M059J (cell line): ENCODE measurements at regions not wholly inside any gene's neighbourhood (a gene's known extent, or its start where the extent isn't known, plus 50 kb on each side); places are given as distances from the start of the nearest gene placed in this dataset.
"Not testable (repeated sequence)": the region's sequence is repeated elsewhere in the genome, so short reads cannot be mapped to it uniquely, and the experiment has no call there.

ENCODE experiments used
- DNase-seq: peaks from one replicate; pipeline ENCODE4 v3.0.0-alpha.2; 2012; ENCODE audit warnings: low read depth

DNA sequence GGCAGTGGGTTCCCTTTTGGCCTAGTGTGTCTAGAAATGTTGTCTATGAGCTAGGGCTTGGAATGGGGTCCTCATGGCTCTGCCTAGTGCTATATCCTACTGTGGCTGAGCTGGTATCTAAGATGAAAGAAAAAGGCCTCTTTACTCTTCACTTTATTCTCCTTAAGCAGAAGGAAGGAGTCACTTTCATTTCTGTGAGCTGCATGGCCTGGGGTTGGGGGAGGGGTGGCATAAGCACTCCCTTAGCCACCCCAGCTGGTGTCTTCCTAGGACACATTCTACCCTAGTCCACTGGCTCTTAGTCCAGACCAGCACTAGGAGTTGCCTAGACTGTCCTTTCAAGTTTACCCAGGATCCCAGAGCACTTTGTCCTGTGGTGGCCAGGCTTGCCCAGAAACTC is 1148.9 kb upstream of the CNTN5 start:
- DNase-seq: no peak

DNA sequence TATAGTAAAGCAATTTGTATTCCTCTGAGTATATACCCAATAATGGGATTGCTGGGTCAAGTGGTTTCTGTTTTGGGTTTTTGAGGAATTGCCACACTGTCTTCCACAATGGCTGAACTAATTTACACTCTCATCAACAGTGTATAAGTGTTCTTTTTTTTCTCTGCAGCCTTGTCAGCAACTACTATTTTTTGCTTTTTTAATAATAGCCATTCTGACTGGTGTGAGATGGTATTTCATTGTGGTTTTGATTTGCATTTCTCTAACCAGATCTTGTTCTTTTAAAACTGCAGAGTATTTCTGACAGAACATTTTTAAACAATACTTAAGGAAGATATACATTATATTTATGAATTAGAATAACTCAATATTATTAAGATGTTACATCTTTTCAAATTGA is 1140.5 kb upstream of the CNTN5 start:
- no peak for DNase-seq

DNA sequence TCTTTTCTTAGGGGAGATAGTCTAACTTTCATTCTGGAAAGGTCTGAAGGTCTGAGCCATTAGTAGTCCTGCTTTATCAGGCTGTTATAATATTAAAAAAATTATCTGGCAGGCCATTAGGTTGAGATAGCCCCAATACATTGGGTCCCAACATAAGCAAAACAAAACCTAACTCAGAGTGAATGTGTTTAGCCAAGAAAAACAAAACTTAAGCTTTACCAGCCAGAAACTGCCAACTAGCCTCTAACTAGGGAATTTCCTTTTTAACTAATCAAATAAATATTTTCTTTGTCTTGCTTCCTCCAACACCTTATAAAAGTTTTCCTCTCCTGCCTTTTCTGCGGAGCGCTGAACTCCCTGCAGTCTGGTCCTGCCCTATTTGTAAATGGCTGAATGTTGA is 1137.7 kb upstream of the CNTN5 start:
- DNase-seq: peak; percentile 6

DNA sequence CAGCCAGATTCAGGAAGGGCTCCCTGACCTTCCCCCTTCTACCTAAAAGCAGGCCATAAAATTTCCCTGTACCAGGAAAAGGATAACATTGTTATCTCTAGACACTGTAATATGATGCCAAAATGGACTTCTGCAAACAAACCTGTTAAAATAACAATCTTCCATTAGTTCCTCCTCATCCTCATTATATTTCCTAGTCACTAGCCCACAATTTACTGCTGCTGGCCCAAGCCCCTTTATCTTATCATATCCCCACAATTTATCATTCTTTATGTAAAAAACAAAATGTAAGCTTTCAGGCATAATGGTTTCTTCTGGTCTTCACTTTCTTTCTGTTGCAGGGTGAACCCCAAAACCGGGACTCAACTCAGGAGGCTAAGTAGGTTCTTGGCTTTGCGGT is 1132.1 kb upstream of the CNTN5 start:
- DNase-seq: no peak

DNA sequence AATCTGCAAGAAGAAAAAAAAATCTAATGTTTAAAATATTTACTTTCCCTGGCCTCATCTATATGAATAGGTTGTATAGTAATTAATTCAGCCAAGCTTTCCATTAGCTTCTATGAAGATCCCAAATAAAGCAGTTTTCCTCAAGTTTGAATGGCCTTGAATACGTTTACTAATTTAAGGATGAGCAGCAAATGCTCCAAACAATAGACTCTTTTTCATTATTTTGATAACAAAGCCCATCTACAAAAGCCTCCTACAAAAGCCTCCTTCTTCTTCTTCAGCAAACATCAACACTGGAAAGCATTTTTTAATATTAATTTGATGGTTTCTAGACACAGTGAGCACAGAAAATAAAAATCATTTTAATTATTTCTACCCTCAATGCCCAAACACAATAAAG is 1130.3 kb upstream of the CNTN5 start:
- no peak for DNase-seq

DNA sequence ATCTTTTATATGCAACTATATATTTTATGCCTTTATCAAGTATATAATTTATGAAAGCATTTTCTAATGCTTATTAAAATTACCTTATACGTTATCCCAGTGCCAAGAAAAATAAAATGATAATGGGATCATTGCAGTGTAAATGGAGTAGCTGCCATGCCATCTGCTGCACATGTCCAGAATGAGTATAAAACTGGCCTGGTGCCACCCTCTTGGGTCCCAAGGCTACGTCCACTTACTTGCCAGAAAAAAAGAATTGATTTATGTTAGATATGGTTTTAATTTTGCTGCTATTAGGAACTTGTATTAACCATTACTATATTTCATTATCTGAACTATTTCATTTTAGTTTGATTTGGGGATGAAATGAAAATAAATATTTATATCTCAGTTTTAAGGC is 1127.1 kb upstream of the CNTN5 start:
- DNase-seq: peak; percentile 6

DNA sequence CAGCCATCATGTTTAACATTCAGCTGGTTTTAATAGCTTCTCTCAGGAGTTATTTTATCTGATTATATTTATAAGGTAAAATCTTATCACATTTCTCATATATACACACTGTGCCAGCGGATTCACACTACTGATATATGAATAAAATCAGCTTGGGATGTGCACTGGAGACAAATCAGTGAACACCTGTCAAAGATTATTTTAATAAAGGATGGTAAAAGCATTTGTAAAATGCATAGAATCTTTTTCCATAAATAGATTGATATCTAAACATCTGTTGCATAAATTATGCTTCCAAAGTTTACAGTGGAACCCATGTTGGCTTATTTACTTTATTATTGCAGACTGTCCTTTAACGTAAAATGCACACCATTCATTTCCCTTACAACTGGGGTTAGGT is 1125.8 kb upstream of the CNTN5 start:
- no peak for DNase-seq

DNA sequence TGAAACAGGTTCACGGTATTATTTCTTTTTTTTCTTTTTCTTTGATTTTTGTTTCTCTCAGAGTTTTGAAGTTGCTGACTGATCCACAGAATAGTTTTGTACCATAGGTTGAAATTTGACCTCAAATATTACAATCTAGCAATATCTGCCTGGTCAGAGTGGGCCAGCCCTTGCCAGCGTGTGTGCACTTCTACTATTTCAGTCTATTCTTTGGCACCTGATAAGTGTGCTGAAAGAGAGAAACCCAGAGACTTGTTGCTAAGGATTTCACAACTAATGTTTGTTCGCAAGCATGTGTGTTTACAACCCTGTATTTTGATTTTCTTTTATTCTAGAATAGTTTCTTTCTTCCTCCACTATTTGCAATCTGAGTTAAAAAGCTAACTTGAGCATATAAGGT is 1125.2 kb upstream of the CNTN5 start:
- DNase-seq: no peak

DNA sequence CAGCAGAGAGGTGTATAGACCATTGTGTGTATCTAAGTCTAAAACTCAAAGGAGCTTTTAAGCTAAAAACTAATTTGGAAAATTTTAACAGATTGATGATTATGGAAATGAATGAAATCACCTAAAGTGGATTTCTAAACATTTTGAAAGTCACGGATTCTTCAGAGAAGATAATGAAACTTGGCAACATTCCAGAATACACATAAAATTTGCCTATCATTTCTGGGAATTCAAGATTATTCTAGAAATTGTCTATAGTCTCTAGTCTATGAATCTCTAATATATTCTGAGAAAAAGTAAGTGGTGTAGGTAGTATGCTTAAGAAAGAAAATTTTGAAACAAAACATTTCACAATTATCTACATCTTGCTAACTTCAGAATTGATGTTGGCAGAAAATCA is 1117.9 kb upstream of the CNTN5 start:
- no peak for DNase-seq

DNA sequence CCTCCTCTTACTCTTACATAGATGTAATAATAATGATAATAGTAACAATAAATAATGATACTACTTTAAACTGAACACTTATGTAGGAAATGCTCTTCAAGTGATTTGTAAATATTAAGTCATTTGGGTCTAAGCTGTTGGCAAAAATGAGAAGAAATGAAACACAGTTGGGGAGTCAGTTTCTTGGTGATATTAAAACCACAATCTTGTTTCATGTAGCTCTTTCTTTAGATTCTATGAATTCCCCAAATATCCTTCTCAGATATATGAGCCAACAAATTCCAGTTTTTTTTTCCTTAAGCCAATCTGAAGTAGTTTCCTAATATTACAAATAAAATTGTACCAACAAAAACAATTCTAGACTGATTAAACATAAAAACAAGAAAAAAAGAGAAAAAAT is 1115.6 kb upstream of the CNTN5 start:
- DNase-seq: no peak

DNA sequence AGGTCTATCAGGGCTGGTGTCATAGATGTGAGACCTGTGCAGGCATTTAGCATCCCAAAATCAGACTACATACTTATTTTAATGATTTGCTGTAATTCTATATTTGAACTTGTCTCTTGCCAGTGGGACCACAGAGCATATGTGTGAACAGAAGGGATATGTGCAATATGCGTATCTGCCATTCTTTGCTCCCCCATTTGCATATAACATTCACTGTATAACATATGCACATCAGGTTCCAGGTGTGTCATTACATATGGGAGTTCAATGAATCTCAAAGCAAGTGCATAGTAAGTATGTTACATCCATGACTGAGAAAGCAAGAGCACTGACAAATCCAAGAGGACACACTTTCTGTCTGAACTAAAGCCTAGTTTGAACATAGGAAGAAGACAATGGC is 1115.1 kb upstream of the CNTN5 start:
- DNase-seq: no peak

DNA sequence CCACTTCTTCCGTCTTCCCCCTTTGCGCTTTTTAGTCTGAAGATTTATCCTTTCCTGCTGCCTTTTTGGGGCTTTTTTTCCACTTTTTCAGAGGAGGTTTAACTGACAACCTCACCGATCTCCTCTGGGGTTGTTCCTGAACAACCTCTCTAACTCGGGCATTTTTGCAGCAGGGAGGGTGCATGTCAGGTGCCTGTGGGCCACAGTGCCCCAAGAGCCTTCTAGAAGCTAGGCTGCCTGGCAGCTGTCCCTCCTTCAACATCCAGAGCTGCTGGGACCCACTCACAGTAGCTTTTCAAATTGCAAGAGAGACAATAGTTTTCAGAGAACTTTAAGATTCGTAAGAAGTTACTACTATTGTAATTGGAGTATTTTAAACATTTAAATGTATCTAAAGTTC is 1112.4 kb upstream of the CNTN5 start:
- DNase-seq: no peak

DNA sequence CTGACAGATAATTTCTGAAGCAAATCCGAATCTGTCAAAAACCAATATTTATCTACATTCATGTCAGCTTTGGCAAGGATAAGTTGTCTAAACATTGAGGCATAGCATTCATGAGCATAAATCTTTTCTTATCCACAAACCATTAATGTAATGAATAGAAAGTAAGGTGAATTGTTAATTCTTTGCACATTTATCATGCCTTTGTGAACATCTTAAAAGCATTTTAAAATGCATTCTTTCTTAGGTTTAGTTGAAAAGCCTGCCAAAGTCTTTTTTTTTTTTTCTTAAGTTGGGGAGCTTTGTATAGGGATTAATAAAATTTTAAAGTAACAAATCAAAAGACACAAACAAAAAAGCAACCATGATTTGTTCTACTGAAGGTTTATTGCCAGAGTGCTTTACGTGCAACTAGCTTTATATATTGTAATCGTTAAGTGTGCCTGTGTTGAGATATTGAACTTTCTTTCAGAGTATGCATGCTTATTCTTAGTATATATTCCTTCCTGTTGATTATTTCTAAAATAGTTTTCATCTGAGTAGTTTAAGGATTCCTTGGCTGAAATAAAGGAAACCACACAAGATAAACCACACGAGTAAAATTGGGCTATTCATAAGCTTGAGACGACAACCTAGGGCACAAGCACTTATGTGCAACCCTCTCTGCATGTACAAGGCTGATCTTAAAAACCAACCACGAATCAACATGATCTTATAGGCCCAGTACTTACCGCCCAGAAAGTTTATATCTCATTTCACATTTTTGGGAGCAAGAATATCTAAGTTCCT is 1110.9 kb upstream of the CNTN5 start:
- DNase-seq: peak; percentile 64

DNA sequence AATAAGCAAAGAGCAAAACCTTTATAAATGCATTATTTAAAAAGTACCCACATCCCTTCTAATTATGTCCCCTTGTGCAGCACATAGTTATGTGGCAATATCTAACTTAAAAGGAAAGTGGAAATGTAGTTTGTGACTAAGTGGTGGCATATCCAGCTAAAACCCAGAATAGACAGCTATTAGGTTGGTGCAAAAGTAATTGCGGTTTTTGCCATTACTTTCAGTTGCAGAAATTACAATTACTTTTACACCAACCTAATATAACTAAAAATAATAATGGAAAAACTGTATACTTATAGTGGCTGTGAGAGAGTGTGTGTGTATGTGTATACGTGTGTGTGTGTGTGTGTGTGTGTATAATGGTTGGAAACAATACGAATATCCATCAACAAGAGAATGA is 1108.1 kb upstream of the CNTN5 start:
- no peak for DNase-seq

DNA sequence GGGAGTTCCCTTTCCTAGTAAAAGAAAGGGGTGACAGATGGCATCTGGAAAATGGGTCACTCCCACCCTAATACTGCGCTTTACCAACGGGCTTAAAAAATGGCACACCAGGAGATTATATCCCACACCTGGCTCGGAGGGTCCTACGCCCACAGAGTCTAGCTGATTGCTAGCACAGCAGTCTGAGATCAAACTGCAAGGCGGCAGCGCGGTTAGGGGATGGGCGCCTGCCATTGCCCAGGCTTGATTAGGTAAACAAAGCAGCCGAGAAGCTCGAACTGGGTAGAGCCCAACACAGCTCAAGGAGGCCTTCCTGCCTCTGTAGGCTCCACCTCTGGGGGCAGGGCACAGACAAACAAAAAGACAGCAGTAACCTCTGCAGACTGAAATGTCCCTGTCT is 1097.8 kb upstream of the CNTN5 start:
- not testable (repeated sequence) for DNase-seq

DNA sequence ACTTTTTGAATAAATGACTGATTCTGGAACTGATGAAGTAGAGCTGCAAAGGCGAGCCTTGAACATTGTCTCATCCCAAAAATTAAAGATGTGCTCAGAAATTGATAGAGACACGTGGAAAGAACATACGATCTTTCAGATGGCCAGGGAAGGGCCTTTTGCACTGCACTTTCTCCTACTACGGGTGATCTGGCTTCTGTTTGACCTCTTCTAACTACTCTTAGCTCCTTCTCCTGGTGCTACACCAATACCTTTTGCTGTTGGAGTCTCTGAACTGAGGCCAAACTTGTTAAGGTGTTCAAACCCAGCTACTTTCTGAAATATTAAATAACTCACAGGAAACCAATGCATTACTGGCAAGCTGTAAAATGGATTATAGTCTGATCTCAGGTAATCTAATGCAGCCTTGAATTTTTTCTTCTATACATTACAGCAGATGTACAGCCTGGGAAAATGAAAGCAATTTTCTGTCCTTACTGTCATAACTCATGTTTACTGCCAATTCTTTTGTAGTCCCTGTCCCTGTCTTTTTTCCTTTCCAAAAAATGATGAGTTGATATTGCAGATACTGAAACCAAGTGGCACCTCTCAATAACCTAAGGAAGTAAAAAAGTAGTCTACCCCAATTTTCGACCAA is 1086.1 kb upstream of the CNTN5 start:
- no peak for DNase-seq

DNA sequence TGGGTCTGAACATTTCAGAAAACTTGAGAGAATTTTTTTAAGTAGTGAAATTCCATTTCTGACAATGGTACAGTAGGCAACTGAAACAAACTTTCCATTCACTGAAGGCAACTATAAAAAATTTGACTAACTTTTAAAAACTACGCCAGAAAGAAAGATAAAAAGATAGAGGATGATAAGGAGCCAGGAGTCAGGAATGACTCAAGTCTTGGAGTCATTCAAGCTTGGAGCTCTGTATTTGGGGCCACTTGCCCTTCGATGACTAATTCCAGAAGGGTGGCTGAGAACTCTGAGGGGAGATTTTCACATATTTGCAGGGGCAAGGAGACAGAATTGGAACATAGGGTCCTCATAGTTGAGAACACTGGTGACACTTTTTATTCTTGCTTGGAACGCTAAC is 1083.2 kb upstream of the CNTN5 start:
- DNase-seq: peak; percentile 84

DNA sequence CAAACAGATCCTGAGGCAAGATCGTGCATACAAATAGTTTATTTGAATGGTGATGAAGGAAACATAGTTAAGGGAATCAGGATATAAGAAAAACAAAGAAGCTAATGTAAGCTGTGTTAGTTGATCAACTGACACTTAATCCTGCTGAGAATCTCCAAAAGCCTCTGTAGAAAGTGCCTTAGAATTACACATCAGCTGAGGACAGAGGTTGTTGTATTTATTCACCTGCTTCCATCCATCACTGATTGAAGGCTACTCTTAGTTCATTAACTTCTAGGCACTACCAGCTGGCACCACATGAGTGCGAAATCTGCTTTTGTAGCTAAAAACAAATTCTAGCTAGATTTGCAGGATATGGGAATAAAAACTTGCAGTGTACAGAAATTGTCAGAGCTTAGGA is 1082.0 kb upstream of the CNTN5 start:
- DNase-seq: no peak

DNA sequence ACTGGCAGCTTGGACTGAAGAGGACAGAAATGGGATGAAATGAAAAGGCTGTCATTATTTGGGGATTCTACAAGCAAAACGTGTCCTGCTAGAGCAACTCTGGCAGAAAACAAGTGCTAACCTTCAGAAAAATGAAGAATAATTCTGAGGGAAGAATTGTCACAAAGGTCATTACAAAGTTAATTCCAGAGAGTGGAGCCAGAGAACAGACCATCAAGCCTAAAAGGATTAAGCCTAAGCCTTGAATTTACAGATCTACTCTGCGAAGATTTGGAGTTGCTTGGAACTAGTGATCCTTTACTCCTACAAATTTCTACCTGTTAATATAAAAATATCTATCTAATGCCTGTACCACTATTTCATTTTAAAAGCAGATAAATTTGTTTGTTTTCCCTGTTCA is 1077.3 kb upstream of the CNTN5 start:
- DNase-seq: no peak

DNA sequence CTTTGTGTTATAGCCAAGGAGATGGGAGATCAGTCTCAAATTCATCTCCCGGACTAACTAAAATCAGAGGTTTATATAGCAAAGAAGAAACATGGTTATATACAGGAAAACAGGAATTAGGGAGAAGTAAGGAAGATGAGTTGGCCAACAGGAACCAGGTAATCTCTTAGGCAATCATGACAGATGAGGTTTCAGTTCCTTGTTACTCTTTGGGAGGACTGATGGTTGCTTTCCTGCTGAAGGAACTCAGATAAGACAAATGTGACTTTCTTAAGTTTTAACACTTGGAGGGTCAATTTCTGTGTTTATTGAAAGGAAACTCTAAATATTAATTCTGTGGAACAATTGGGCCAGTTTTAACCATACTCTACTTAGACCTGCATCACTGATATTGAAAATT is 1072.0 kb upstream of the CNTN5 start:
- DNase-seq: no peak

DNA sequence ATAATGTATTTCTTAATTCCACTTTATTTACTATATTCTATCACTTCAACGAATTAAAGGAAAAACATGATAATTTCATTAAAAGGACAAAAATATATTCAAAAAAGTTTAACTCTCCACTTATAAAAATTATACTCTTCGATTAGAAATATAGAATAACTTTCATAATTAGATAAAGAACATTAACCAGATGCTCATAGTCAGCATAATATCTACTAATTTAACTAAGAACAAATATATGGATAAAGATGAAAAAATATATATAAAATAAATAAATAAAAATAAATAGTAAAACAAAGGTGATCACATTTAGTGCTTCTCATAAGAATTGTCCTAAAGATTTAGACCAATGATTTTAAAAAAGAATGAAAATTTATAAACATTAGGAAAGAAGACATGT is 1065.2 kb upstream of the CNTN5 start:
- no peak for DNase-seq

DNA sequence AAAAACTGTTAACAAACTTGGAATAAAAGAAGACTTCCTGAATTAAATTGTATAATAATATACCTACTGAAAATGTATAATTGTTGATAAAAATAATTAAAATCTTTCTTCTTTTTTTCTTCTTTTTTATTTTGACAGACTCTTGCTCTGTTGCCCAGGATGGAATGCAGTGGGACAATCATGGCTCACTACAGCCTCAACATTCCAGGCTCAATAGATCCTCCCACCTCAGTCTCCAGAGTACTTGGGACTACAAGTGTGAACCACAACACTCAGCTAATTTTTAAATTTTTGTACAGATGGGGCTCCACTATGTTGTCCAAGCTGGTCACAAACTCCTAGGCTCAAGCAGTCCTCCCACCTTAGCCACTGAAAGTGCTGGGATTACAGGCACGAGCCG is 1063.8 kb upstream of the CNTN5 start:
- no peak for DNase-seq

DNA sequence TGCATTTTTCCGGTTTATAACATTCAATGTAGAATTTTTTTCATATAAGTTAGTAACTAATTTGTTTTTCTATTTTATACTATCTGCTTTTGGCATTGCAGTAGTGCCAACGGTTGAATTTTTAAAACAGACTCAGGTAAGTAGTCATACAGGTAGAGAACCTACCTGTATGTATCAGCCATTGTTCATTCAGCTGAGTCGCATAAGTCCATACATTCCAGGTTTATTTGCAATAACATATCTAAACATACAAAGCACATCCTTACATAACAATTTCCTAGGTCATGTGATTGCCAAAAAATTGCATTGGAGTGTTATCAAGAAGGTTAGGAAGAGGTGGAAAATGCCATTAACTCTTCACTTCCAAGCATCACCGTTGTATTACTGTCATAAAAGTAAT is 1059.3 kb upstream of the CNTN5 start:
- DNase-seq: no peak

DNA sequence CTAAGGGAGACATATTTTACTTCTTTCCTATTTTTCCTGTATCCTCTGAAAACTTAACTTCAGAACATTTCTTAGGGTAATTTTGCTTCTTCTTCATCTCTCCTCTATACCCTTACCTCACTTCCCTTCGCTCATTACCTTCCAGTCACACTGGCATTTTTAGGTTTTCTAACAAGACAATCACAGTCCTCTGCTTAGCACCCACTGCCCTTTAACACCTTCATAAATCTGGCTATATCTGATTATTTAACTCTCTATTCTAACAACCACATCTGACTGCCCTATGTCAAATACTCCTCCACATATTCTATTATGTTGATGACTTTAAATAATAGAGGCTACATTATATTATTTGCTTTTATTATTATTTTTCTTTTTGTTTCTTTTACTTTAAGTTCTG is 1058.0 kb upstream of the CNTN5 start:
- no peak for DNase-seq
